HCT116 (cell line): ENCODE measurements at regions not wholly inside any gene's neighbourhood (a gene's known extent, or its start where the extent isn't known, plus 50 kb on each side); places are given as distances from the start of the nearest gene placed in this dataset.

Experiments used
- ATAC-seq: fragments of 200-7000 bp; cut with Tn5 transposase; 2 replicates; pipeline ENCODE4 v1.9.1; 2020; ENCODE audit warnings: mild to moderate bottlenecking, moderate library complexity
- BruUV-seq: library from RNA; stranded (reverse); fragments of 400-500 nt; replicated peaks from 2 replicates; lab custom pipeline; 2021; lab: Mats Ljungman, UMichigan
- CTCF ChIA-PET: fragments of 300-600 bp; sonication (Branson Sonifier 250); formaldehyde crosslinking; loops from one replicate; lab custom pipeline; 2021; ENCODE audit warnings: antibody characterized with exemption; lab: Charles Lee
- POLR2A ChIA-PET: fragments of 300-600, 350-600 bp; sonication (Branson Sonifier 250); formaldehyde crosslinking; loops from one replicate; lab custom pipeline; 2021; ENCODE audit warnings: antibody characterized with exemption; lab: Charles Lee
- RAD21 ChIA-PET, 2 experiments: fragments of 300-600 bp; sonication (Branson Sonifier 250); formaldehyde crosslinking; loops; one replicate each; lab custom pipeline; 2023; ENCODE audit warnings: low total read pairs in 2 of 2; ENCODE audit not compliant: uncharacterized antibody in 2 of 2, unreplicated experiment in 2 of 2, low non-redundant PET in 1 of 2; lab: Charles Lee
- DNase-seq: peaks from one replicate; pipeline ENCODE4 v3.0.0-alpha.2; 2010; ENCODE audit warnings: low read depth, low spot score
- H2AFZ ChIP-seq: fragments of 200-600 bp; shearing (Covaris generic), sonication (generic); 2 replicates; pipeline ENCODE4 v1.6.1; 2017; ENCODE audit warnings: low read depth, mixed run types, mixed read lengths, antibody characterized with exemption, low read length; ENCODE audit not compliant: poor library complexity, severe bottlenecking
- H3K27ac ChIP-seq: 2 replicates; pipeline ENCODE4 v1.5.1; 2012; ENCODE audit warnings: low read depth, low read length
- H3K27me3 ChIP-seq: fragments of 200-600 bp; sonication (generic); 2 replicates; pipeline ENCODE4 v1.6.1; 2016; ENCODE audit warnings: mixed run types, low read length, mixed read lengths; ENCODE audit not compliant: insufficient read depth
- H3K36me3 ChIP-seq, 2 experiments: fragments of 200-500 bp in 1 of 2; fragments of 200-600 bp in 1 of 2; sonication (Bioruptor generic) in 1 of 2; sonication (generic) in 1 of 2; 2 replicates each; pipeline versions ENCODE4 v1.5.1 to v1.6.1; 2014 to 2016; ENCODE audit warnings: low read length in 2 of 2, inconsistent platforms in 1 of 2, mixed read lengths in 1 of 2, mixed run types in 1 of 2; ENCODE audit not compliant: insufficient read depth in 2 of 2, control insufficient read depth in 1 of 2
- H3K4me1 ChIP-seq, 2 experiments: fragments of 200-600 bp in 1 of 2; sonication (generic) in 1 of 2; 2 replicates each; pipeline versions ENCODE4 v1.5.1 to v1.6.1; 2012 to 2017; ENCODE audit warnings: low read length in 2 of 2, inconsistent platforms in 1 of 2, mild to moderate bottlenecking in 1 of 2, mixed read lengths in 1 of 2, mixed run types in 1 of 2, moderate library complexity in 1 of 2; ENCODE audit not compliant: insufficient read depth in 2 of 2, control insufficient read depth in 1 of 2
- H3K4me2 ChIP-seq: fragments of 200-600 bp; sonication (generic); 2 replicates; pipeline ENCODE4 v1.6.1; 2017; ENCODE audit warnings: mixed run types, low read length, mixed read lengths
- H3K4me3 ChIP-seq, 2 experiments: fragments of 200-600 bp in 1 of 2; sonication (generic) in 1 of 2; replicated peaks in 1 of 2; 2 replicates each; pipeline ENCODE4 v1.5.1; 2011 to 2016; ENCODE audit warnings: low read length in 2 of 2, control low read depth in 1 of 2, low read depth in 1 of 2, mild to moderate bottlenecking in 1 of 2, mixed read lengths in 1 of 2, mixed run types in 1 of 2
- H3K79me2 ChIP-seq: fragments of 200-600 bp; sonication (generic); 2 replicates; pipeline ENCODE4 v1.6.1; 2017; ENCODE audit warnings: mild to moderate bottlenecking, mixed run types, low read length, moderate library complexity, mixed read lengths; ENCODE audit not compliant: insufficient read depth
- H3K9ac ChIP-seq: fragments of 200-600 bp; sonication (generic); 2 replicates; pipeline ENCODE4 v1.6.1; 2016; ENCODE audit warnings: low read length, mixed read lengths
- H3K9me2 ChIP-seq: fragments of 200-600 bp; sonication (generic), shearing (Covaris generic); 2 replicates; pipeline ENCODE4 v1.6.1; 2017; ENCODE audit warnings: mixed run types, mild to moderate bottlenecking, moderate library complexity; ENCODE audit not compliant: insufficient read depth
- H3K9me3 ChIP-seq, 2 experiments: fragments of 200-500 bp in 1 of 2; fragments of 200-600 bp in 1 of 2; sonication (Bioruptor generic) in 1 of 2; sonication (generic) in 1 of 2; 2 replicates each; pipeline ENCODE4 v1.6.1; 2014 to 2017; ENCODE audit warnings: low read length in 2 of 2, mixed read lengths in 2 of 2, inconsistent platforms in 1 of 2, low read depth in 1 of 2, mild to moderate bottlenecking in 1 of 2, mixed run types in 1 of 2, moderate library complexity in 1 of 2; ENCODE audit not compliant: control insufficient read depth in 1 of 2, insufficient read depth in 1 of 2
- H4K20me1 ChIP-seq: fragments of 200-600 bp; sonication (generic), shearing (Covaris generic); 2 replicates; pipeline ENCODE4 v1.6.1; 2017; ENCODE audit warnings: mixed run types, mild to moderate bottlenecking, moderate library complexity; ENCODE audit not compliant: insufficient read depth
- CBX3 ChIP-seq: IDR thresholded peaks from 2 replicates; pipeline ENCODE4 v1.6.1; 2012; ENCODE audit warnings: low read depth
- CEBPB ChIP-seq: IDR thresholded peaks from 2 replicates; pipeline ENCODE4 v1.6.1; 2012; ENCODE audit warnings: low read depth
- ELF1 ChIP-seq: IDR thresholded peaks from 2 replicates; pipeline ENCODE4 v1.6.1; 2012; ENCODE audit warnings: low read depth, borderline replicate concordance
- EZH2phosphoT487 ChIP-seq: fragments of 200-600 bp; IDR thresholded peaks from 2 replicates; pipeline ENCODE4 v1.6.1; 2018; ENCODE audit warnings: antibody characterized with exemption, borderline replicate concordance
- JUND ChIP-seq: IDR thresholded peaks from 2 replicates; pipeline ENCODE4 v1.6.1; 2012
- MAX ChIP-seq: IDR thresholded peaks from 2 replicates; pipeline ENCODE4 v1.6.1; 2012
- POLR2A ChIP-seq: IDR thresholded peaks from 2 replicates; pipeline ENCODE4 v1.7.0; 2011; ENCODE audit warnings: borderline replicate concordance; ENCODE audit not compliant: insufficient read depth, insufficient read length; ENCODE audit errors: extremely low read depth
- RAD21 ChIP-seq: IDR thresholded peaks from 2 replicates; pipeline ENCODE4 v1.6.1; 2012; ENCODE audit warnings: low read depth, mild to moderate bottlenecking
- REST ChIP-seq: IDR thresholded peaks from 2 replicates; pipeline ENCODE4 v1.6.1; 2012; ENCODE audit warnings: low read depth
- SRF ChIP-seq: IDR thresholded peaks from 2 replicates; pipeline ENCODE4 v1.6.1; 2012; ENCODE audit warnings: low read depth
- TCF7L2 ChIP-seq: IDR thresholded peaks from 2 replicates; pipeline ENCODE4 v1.7.0; 2011; ENCODE audit warnings: borderline replicate concordance, inconsistent platforms; ENCODE audit not compliant: insufficient read depth, insufficient read length; ENCODE audit errors: extremely low read depth
- YY1 ChIP-seq: IDR thresholded peaks from 2 replicates; pipeline ENCODE4 v1.6.1; 2011; ENCODE audit warnings: low read length, low read depth, moderate library complexity, mild to moderate bottlenecking; ENCODE audit not compliant: insufficient replicate concordance; ENCODE audit errors: extremely low read depth
- ZBTB33 ChIP-seq: IDR thresholded peaks from 2 replicates; pipeline ENCODE4 v1.6.1; 2011; ENCODE audit warnings: mild to moderate bottlenecking, low read length, moderate library complexity; ENCODE audit not compliant: insufficient replicate concordance; ENCODE audit errors: extremely low read depth
- ZFX ChIP-seq: fragments of 450-650 bp; IDR thresholded peaks from 2 replicates; pipeline ENCODE4 v1.6.1; 2017
- ZNF274 ChIP-seq: fragments of 200-500 bp; sonication (Bioruptor generic); IDR thresholded peaks from 2 replicates; pipeline ENCODE4 v1.6.1; 2014; ENCODE audit warnings: mild to moderate bottlenecking, low read depth, low read length, inconsistent platforms
- intact Hi-C: fragments of 100-400 bp; cut with micrococcal nuclease; formaldehyde crosslinking; loops from 2 replicates; pipeline ENCODE4 v1.10.0; 2022

- Histone ChIP-seq H3K27ac (no peak overlapping the region), H3K79me2 (no peaks in the 10 kb centered on the region), H3K4me2 (no peak overlapping the region), H4K20me1 (no peaks in the 10 kb centered on the region), H3K27me3 (no peaks in the 10 kb centered on the region), H2AFZ (no peak overlapping the region), H3K9ac (no peak overlapping the region), H3K36me3 (no peaks in the 10 kb centered on the region), H3K4me1 (no peaks in the 10 kb centered on the region), H3K4me3 (no peak overlapping the region), H3K9me2 (no peaks in the 10 kb centered on the region), H3K9me3 (no peaks in the 10 kb centered on the region)
- RAD21 ChIA-PET = no interaction called here
- no peak for DNase-seq
- POLR2A ChIA-PET = no interaction called here
- ATAC-seq = no peak
- CTCF ChIA-PET = no interaction called here
- BruUV-seq = no TSS peak
- intact Hi-C loops = no loop called here
- TF ChIP-seq SRF (no peak), YY1 (no peak), EZH2phosphoT487 (no peak), ZNF274 (no peak), REST (no peak), ZBTB33 (no peak), TCF7L2 (no peak), JUND (no peak), ZFX (no peak), ELF1 (no peak), RAD21 (no peak), MAX (no peak), POLR2A (no peak), CEBPB (no peak), CBX3 (no peak)
Observed at GRCh38 chr4:20078644-20079043, 173.1 kb upstream of the SLIT2 start.
